ENCODE measurements at regions not wholly inside any gene's neighbourhood (a gene's known extent, or its start where the extent isn't known, plus 50 kb on each side); places are given as distances from the start of the nearest gene placed in this dataset.

DNA sequence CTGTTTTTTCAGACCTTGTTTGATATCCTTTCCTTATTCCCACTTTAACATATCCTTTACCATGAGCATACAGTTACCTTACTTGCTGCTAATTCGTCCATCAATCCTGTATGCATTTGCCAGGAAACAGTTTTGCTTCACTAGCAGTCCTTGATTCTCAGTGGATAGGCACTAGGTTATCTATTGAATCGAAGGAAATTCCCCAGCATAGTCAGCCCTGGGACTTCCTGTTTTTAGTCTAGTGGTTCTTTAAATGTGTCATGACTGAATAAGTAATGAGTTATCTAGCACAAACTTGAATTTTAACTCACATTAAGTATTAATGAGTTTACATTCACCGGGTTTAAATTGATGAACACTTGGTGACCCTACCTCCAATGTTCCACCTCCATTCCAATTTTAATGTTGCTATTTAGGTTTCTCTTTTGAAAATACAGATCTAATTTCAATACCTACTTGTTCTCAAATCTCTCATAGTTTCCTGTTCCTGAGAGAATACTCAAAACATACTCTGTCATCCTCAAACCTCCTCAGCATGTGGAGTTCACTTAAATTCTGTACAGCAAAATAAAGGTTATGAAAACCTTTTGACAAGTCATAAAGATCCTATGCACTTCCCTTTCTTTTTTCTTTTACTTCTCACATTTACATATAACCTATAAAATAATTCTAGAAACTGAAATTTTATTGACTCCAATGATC lies 1375.1 kb upstream of the TENM4 start:
- TF ChIP-seq, protein P1, sequence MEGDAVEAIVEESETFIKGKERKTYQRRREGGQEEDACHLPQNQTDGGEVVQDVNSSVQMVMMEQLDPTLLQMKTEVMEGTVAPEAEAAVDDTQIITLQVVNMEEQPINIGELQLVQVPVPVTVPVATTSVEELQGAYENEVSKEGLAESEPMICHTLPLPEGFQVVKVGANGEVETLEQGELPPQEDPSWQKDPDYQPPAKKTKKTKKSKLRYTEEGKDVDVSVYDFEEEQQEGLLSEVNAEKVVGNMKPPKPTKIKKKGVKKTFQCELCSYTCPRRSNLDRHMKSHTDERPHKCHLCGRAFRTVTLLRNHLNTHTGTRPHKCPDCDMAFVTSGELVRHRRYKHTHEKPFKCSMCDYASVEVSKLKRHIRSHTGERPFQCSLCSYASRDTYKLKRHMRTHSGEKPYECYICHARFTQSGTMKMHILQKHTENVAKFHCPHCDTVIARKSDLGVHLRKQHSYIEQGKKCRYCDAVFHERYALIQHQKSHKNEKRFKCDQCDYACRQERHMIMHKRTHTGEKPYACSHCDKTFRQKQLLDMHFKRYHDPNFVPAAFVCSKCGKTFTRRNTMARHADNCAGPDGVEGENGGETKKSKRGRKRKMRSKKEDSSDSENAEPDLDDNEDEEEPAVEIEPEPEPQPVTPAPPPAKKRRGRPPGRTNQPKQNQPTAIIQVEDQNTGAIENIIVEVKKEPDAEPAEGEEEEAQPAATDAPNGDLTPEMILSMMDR (IDR thresholded peaks at IDR 0.05), result no peak
- no peak for TF ChIP-seq POLR2A (IDR thresholded peaks at IDR 0.05)

Data from Peyer's patch (tissue), 4 donors.